GM12878 (cell line): ENCODE measurements at regions not wholly inside any gene's neighbourhood (a gene's known extent, or its start where the extent isn't known, plus 50 kb on each side); places are given as distances from the start of the nearest gene placed in this dataset.
"Not testable (repeated sequence)": the region's sequence is repeated elsewhere in the genome, so short reads cannot be mapped to it uniquely, and the experiment has no call there.

ENCODE experiments used
- ATAC-seq: fragments of 200-7000 bp; cut with Tn5 transposase; 3 replicates; pipeline ENCODE4 v1.9.1; 2020; ENCODE audit warnings: mild to moderate bottlenecking, moderate library complexity
- BruUV-seq: library from RNA; stranded (reverse); fragments of 400-500 nt; replicated peaks from 2 replicates; lab custom pipeline; 2021; lab: Mats Ljungman, UMichigan
- CTCF ChIA-PET: fragments of 300-600 bp; sonication (Branson Sonifier 250); formaldehyde crosslinking; extraction: SDS; loops from one replicate; lab custom pipeline; 2021; ENCODE audit warnings: inconsistent platforms; lab: Yijun Ruan, JAX
- POLR2A ChIA-PET: fragments of 350-600 bp; formaldehyde crosslinking; extraction: SDS; loops from one replicate; lab custom pipeline; 2021; ENCODE audit warnings: inconsistent platforms; lab: Charles Lee
- RAD21 ChIA-PET: fragments of 300-600 bp; sonication (Branson Sonifier 250); formaldehyde crosslinking; loops from one replicate; lab custom pipeline; 2023; ENCODE audit warnings: antibody characterized with exemption; ENCODE audit not compliant: unreplicated experiment; lab: Charles Lee
- SMC1A ChIA-PET: fragments of 300-600 bp; sonication (Branson Sonifier 250); formaldehyde crosslinking; loops from one replicate; lab custom pipeline; 2023; ENCODE audit not compliant: unreplicated experiment, uncharacterized antibody; lab: Charles Lee
- DNase-seq: peaks from one replicate; pipeline ENCODE4 v3.0.0-alpha.2; 2011; ENCODE audit warnings: low read depth, low spot score
- FAIRE-seq: peaks from 3 replicates; lab custom pipeline; 2011; peaks lifted over from hg19 to GRCh38; lab: Jason Lieb, UNC
- H2AFZ ChIP-seq: 2 replicates; pipeline ENCODE4 v1.6.0; 2011; ENCODE audit warnings: low read depth, low read length, control low read depth; ENCODE audit not compliant: control insufficient read depth
- H3K27ac ChIP-seq: 2 replicates; pipeline ENCODE4 v1.5.1; 2011; ENCODE audit warnings: control low read depth; ENCODE audit not compliant: control insufficient read depth, insufficient read depth
- H3K27me3 ChIP-seq, 2 experiments: replicated peaks in 1 of 2; 2 replicates each; pipeline versions ENCODE4 v1.6.0 to v1.6.1; 2011; ENCODE audit warnings: low read length in 1 of 2; ENCODE audit not compliant: control insufficient read depth in 2 of 2, insufficient read depth in 2 of 2
- H3K36me3 ChIP-seq, 2 experiments: 2 replicates each; pipeline ENCODE4 v1.5.1; 2011; ENCODE audit warnings: low read length in 1 of 2; ENCODE audit not compliant: control insufficient read depth in 2 of 2, insufficient read depth in 2 of 2
- H3K4me1 ChIP-seq: 2 replicates; pipeline ENCODE4 v1.6.1; 2011; ENCODE audit warnings: mild to moderate bottlenecking, low read length, moderate library complexity, mixed read lengths; ENCODE audit not compliant: control insufficient read depth, insufficient read depth
- H3K4me2 ChIP-seq: 2 replicates; pipeline ENCODE4 v1.6.0; 2011; ENCODE audit warnings: control low read depth; ENCODE audit not compliant: control insufficient read depth, insufficient read depth
- H3K4me3 ChIP-seq: fragments of 200-600 bp; sonication (generic); 2 replicates; pipeline ENCODE4 v1.5.1; 2016
- H3K79me2 ChIP-seq: 2 replicates; pipeline ENCODE4 v1.6.0; 2011; ENCODE audit warnings: low read length; ENCODE audit not compliant: control insufficient read depth, insufficient read depth
- H3K9ac ChIP-seq: 2 replicates; pipeline ENCODE4 v1.8.0; 2011; ENCODE audit warnings: low read length, control low read depth, mixed read lengths; ENCODE audit not compliant: control insufficient read depth, insufficient read depth
- H3K9me3 ChIP-seq: replicated peaks from 3 replicates; pipeline ENCODE4 v1.5.1; 2011; ENCODE audit warnings: mild to moderate bottlenecking, low read length; ENCODE audit not compliant: control insufficient read depth, insufficient read depth
- H4K20me1 ChIP-seq: 2 replicates; pipeline ENCODE4 v1.6.0; 2011; ENCODE audit not compliant: control insufficient read depth, insufficient read depth
- CREM ChIP-seq: IDR thresholded peaks from 2 replicates; pipeline ENCODE4 v1.6.1; 2014; ENCODE audit warnings: antibody characterized with exemption, low read depth
- CTCF ChIP-seq, 3 experiments: IDR thresholded peaks in 2 of 3; conservative IDR thresholded peaks in 1 of 3; 2 replicates each; pipeline ENCODE4 v1.5.1; 2011; ENCODE audit warnings: low read depth in 3 of 3, low read length in 3 of 3, mild to moderate bottlenecking in 3 of 3, control low read depth in 2 of 3, moderate library complexity in 2 of 3, inconsistent platforms in 1 of 3, mixed read lengths in 1 of 3; ENCODE audit not compliant: control insufficient read depth in 2 of 3, insufficient read depth in 1 of 3; ENCODE audit errors: extremely low read depth in 1 of 3
- ETV6 ChIP-seq, 2 experiments: fragments of 450-650 bp in 1 of 2; IDR thresholded peaks in 1 of 2; conservative IDR thresholded peaks in 1 of 2; 2 replicates each; pipeline ENCODE4 v1.6.1; 2014; ENCODE audit warnings: antibody characterized with exemption in 1 of 2, borderline replicate concordance in 1 of 2, low read depth in 1 of 2, mild to moderate bottlenecking in 1 of 2, moderate library complexity in 1 of 2
- IRF5 ChIP-seq: fragments of 450-650 bp; IDR thresholded peaks from 2 replicates; pipeline ENCODE4 v1.6.1; 2017; ENCODE audit warnings: borderline replicate concordance
- NRF1 ChIP-seq: conservative IDR thresholded peaks from 2 replicates; pipeline ENCODE4 v1.6.1; 2011; ENCODE audit warnings: mild to moderate bottlenecking, low read depth, low read length, improper control_type of control experiment
- PAX8 ChIP-seq: fragments of 450-650 bp; IDR thresholded peaks from 2 replicates; pipeline ENCODE4 v1.6.1; 2017; ENCODE audit warnings: mild to moderate bottlenecking, moderate library complexity
- PBX3 ChIP-seq: IDR thresholded peaks from 2 replicates; pipeline ENCODE4 v1.6.1; 2011; ENCODE audit warnings: mild to moderate bottlenecking, low read depth, low read length, moderate library complexity; ENCODE audit not compliant: insufficient replicate concordance
- RELA ChIP-seq: fragments of 450-650 bp; IDR thresholded peaks from 2 replicates; pipeline ENCODE4 v1.8.0; 2014; ENCODE audit warnings: borderline replicate concordance; ENCODE audit not compliant: partially characterized antibody
- WGBS: methylation state at CpG from one replicate; pipeline ENCODE4 v1.1.6; 2016; ENCODE audit warnings: low lambda C conversion rate; ENCODE audit not compliant: insufficient replicate concordance, insufficient coverage; ENCODE audit errors: missing lambda C conversion rate; 5-methylcytosine and 5-hydroxymethylcytosine counted together
- in situ Hi-C: fragments of 300-500 bp; cut with MboI; formaldehyde crosslinking; loops from 9 replicates; pipeline ENCODE4 v1.14.3; 2018; ENCODE audit warnings: mixed read lengths
- intact Hi-C: fragments of 100-400 bp; cut with micrococcal nuclease; formaldehyde crosslinking; loops from one replicate; pipeline ENCODE4 v1.14.2; 2022; ENCODE audit not compliant: unreplicated experiment

- TF ChIP-seq CREM, result no peak
- no peak for TF ChIP-seq NRF1
- TF ChIP-seq RELA, result no peak
- TF ChIP-seq CTCF (IDR thresholded peaks at IDR 0.05 in 2 of 3, conservative IDR thresholded peaks at IDR 0.05 in 1 of 3; ENCODE audit: control insufficient read depth in 2 of 3, extremely low read depth in 1 of 3, insufficient read depth in 1 of 3, low read depth in 3 of 3, low read length in 3 of 3), result no peak
Measured at GRCh38 chr3:94821241-94821640, 758.4 kb downstream of the NSUN3 start (continued).

GRCh38 chr3:94822298-94822697 is 759.4 kb downstream of the NSUN3 start:
- 0% methylated on average over 2 of the region's 2 CpGs for WGBS
- Histone ChIP-seq H3K79me2 (no peaks in the 10 kb centered on the region), H3K4me2 (no peak overlapping the region), H3K4me1 (no peaks in the 10 kb centered on the region), H3K4me3 (no peak overlapping the region), H2AFZ (no peak overlapping the region), H3K36me3 (no peaks in the 10 kb centered on the region), H3K27me3 (no peaks in the 10 kb centered on the region), H3K9me3 (no peaks in the 10 kb centered on the region), H4K20me1 (no peaks in the 10 kb centered on the region), H3K27ac (no peak overlapping the region), H3K9ac (no peak overlapping the region)
- no peak for TF ChIP-seq IRF5
- no peak for TF ChIP-seq PAX8
- TF ChIP-seq ETV6 (conservative IDR thresholded peaks at IDR 0.05 in 1 of 2, IDR thresholded peaks at IDR 0.05 in 1 of 2; ENCODE audit: borderline replicate concordance in 1 of 2, low read depth in 1 of 2), result no peak
- TF ChIP-seq PBX3, result no peak
- DNase-seq, result no peak
- ATAC-seq, result no peak
- FAIRE-seq, result no peak
- BruUV-seq, result no TSS peak
- in situ Hi-C loops (no loop called here), intact Hi-C loops (no loop called here)
- CTCF ChIA-PET, result interaction anchor here (0.7 kb wide), 1 partner anchor 70 kb away, joined by 4 read pairs; no protein-coding TSS in a partner anchor
- RAD21 ChIA-PET, result no interaction called here
- POLR2A ChIA-PET, result no interaction called here
- SMC1A ChIA-PET, result no interaction called here

GRCh38 chr3:94846251-94846650 is 783.4 kb downstream of the NSUN3 start:
- H3K36me3 ChIP-seq, H3K4me3 ChIP-seq, H3K27ac ChIP-seq, H3K27me3 ChIP-seq, H3K4me1 ChIP-seq, RAD21 ChIA-PET, H3K9ac ChIP-seq, FAIRE-seq, SMC1A ChIA-PET, H3K9me3 ChIP-seq, intact Hi-C loops, in situ Hi-C loops, ATAC-seq, BruUV-seq, CTCF ChIA-PET, H4K20me1 ChIP-seq, DNase-seq, H3K79me2 ChIP-seq, H2AFZ ChIP-seq, H3K4me2 ChIP-seq, POLR2A ChIA-PET: not testable (repeated sequence)
- 32% methylated on average over 10 of the region's 10 CpGs for WGBS
